ENCODE measurements at regions not wholly inside any gene's neighbourhood (a gene's known extent, or its start where the extent isn't known, plus 50 kb on each side); places are given as distances from the start of the nearest gene placed in this dataset.
A peak's percentile ranks its signal among the peaks of the same experiment; 100 is the strongest.

DNA sequence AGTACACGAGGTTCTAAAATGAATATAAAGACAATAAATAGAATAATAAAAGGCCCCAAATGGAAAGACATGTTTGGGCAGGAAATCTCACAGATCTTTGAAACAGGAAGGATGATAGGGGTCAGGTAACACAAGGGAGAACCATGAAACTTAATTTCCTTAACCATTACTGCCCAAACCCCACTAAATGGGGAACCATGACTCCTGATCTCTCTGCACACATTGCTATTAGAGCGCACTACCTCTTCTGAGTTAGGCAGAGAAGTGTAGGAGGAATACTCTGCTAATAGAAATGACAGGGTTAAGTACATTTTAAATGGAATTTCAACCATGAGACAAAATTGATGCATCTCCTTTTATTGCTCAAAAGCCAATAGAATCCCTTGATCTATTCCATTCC is 213.7 kb upstream of the SETBP1 start:
- DNase-seq, result no peak

DNA sequence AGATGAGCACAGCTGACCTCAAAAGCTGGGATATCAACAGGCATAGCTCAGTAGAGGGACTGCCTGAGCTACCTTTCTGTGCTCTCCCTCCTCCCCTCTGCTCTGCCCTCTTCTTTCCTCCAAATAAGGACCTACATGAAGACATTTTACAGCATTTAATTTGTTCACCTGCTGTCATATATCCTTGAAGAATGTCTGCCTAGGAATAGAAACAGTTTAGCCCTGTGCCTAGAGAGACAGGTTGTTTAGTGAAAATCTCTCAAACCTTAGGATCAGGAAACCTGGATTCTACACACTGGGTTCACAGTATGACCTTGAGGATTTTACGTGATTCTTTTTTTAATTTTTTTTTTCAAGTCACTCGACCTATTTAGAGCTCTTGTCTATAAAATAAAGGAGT is 213.0 kb upstream of the SETBP1 start:
- DNase-seq, result no peak

- no peak for DNase-seq
Observed at GRCh38 chr18:44473394-44474066, 207.2 kb upstream of the SETBP1 start.

DNA sequence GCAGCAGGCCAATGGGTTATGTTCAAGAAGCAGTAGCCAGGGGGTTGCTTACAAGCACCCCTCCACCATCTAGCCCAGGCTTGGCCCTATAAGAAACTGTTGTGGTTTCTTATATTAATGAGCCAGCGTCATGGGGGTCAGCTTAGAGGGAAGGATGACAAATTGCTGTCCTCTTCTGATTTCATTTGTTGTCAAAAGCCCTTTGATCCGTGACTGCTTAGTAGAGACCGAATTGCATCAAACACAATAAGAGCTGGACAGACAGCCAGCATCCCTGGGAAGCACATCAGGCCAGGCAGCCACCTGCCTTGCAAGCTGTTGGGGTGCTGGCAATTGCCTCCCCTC is 206.6 kb upstream of the SETBP1 start:
- DNase-seq, result no peak

DNA sequence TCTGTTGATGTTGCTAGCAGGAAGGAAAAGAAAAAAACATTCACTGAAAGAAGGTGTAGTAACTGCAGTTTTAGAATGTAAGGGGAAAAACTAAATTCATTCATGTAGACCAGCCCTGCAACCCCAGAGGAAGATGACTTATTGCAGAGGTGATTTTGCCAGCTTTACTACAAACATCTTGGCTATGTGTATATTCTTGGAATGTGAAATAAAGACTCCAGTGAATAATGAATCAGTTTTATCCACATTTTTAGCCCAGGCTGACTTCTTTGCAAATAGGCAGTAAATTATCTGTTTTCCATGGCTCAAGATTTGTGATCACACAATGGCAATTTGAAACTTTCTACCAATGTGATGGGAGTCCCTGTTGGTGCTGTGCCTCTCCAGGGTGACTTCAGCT is 206.1 kb upstream of the SETBP1 start:
- peak; percentile 53 for DNase-seq

DNA sequence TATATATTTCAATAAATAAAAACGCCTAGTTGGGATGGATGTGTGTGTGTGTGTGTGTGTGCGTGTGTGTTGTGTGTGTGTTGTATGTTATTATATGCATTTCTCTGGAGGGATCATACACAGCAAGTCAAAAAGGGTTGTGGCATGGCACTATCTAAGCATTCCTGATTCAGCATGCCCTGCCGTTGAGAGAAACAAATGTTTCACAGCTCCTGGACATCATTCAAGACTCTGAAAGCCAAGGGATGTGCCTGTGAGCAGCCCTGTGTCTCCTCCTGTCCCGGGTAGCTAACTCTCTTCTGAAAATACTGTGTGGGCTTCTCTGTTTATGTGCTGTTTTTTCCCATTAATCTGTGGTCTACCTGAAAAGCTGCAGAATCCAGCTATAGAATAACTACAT is 197.9 kb upstream of the SETBP1 start:
- DNase-seq, result no peak

DNA sequence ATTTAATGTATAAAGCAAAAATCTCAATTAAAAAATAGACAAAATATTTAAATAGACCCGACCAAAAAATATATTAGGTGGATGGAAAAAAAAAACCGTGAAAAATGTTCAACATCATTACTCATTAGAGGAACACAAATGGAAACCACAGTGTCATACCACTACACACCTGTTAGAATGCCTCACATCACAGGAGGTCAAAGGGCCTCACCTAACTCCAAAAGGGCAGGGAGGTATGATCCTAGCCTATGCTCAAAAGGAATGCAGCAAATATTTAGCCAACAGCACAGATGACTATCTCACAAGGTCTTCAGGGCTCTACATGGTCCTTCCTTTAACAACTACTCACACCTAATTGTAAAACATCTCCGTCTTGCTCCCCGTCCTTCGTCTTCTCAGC is 185.5 kb upstream of the SETBP1 start:
- DNase-seq, result no peak

- no peak for DNase-seq
Observed at GRCh38 chr18:44497311-44497710, 183.4 kb upstream of the SETBP1 start.

DNA sequence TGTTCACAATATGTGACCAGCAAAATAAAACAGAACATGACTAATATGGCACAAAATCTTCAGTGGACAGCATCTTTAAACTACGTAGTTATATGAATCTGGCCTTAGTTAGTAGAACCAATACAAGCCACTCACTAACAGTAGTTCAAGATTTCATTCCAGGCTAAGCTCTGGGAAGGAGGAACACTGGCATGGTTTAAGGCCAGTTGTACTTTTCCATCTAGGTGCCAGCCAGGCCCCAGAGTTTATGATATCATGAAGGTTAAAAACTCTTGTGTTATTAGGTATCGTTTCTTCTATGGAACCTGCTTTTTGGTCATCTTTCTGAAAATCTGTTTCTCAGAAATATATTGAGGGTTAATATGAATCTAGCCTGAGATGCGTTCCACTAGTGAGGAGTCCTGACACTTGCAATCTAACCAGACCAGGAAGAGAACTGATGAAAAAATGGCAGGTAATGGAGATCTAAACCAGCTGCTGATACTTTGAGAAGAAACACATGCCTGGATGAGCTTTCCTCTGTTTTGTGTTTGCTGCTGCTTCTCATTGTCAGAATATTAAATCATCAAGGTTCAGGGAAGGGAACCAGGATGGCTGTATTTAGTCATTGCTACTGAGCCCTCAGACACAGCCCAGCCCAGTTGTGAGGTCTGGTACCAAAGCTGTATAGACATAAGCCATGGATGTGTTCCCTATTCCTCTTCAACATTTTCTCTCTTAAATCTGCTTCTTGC is 182.8 kb upstream of the SETBP1 start:
- no peak for DNase-seq

DNA sequence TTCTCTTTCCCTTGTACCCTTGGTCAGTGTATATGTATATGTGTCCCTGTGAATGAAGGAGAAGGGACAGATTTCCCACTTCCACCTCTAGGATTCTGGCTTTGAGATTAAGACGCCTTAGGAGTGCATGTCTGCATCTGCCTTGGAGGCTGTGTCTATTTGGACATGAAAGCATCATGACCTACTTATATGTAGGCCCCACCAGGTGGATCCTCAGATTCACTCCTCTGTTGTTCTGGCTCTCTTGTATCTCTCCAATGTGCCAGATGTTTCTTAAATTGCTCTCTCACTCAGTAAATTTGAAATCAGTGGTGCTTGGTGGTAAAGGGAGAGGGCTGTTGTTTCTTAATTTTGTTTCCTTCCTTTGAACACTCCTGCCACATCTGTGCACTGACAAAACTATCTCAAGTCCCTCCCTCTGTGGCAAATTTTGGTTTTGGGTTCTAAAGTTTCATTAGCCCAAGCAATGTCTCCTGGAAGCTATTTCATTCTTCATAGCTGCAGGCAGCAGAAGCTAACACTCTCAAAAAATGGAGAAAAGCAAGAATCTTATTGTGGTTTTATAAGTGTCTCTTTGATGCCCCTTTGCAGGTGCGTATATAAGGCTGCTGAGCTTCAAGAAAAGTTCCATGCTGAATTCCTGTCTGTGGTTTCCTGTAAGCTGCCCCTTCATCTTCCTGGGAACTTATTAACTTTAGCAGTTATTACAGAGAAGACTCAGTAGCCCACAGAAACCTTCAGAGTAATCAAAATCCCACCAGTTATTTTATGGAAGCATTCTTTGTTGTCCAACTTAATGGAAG is 179.7 kb upstream of the SETBP1 start:
- DNase-seq, result no peak

- no peak for DNase-seq
Observed at GRCh38 chr18:44502221-44502620, 178.5 kb upstream of the SETBP1 start.

DNA sequence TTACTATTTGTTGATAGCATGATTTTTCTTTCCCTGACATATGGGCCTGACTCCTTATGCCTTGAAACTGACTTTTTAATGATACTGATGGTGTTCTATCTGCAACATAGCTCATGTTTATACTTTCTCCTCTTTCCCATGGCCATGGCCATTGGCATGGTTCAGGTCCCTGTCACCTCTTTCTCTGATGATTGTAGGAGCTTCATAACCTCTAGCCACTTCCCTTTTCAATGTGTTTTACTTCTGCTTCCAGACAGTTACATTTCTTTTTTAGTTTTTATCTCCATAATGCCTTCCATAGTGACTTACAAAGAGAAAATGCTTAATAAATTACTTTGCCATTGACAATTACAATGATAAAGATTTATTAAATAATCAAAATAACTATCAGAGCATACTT is 177.9 kb upstream of the SETBP1 start:
- no peak for DNase-seq

DNA sequence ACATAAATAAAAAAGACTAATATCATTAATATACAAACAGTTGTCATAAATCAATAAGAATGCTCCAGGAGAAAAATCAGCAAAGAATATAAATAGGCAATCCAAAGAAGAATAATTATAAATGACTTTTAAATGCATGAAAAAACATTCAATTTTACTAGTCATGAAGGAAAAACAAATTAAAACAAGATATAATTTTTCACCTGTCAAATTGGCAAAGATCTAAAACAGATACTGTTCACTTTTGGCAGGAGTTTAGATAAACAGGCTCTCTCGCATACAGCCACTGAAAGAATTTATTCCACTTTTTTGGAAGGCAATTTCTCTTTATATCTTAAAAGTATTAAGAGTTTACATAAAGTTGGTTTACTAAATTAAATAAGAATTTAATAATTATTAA is 176.8 kb upstream of the SETBP1 start:
- DNase-seq, result no peak

GRCh38 chr18:44507729-44508325 is 172.9 kb upstream of the SETBP1 start:
- DNase-seq, result no peak

DNA sequence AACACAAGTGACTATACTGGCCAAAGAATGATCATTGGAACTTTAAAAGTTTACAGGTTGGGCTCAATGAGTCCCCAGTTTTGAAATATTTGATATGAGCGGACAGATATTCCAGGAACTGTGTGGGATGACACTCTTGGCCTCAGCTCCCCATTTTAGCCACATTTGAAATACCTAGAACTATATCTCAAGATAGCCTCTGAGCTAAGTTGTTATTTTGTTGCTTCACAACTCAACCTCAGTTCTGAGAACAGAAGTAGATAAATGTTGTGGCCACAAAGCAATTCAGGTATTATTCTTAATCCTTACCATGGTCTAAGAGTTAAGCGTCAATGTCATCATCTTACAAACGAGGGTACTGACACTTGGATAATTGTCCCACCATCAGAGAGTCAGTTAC is 172.2 kb upstream of the SETBP1 start:
- DNase-seq, result no peak

DNA sequence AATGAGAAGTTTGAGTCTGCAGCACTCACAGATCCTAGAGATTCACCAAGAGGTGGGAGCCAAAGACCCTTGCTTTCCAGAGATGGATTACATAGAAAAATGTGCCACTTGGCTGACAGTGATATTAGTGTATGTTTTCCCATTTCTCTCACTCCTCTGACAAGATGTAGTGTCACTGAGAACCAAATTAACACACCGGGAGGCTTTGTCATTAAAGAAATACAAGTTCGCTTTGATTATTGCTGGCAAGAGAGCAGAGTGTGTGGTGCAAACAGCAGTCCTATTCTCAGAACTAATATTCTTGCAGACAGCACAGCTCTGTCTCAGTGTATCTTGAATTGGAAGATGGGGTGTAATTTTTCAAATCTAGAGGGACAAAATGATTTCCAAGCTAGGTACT is 171.6 kb upstream of the SETBP1 start:
- no peak for DNase-seq

DNA sequence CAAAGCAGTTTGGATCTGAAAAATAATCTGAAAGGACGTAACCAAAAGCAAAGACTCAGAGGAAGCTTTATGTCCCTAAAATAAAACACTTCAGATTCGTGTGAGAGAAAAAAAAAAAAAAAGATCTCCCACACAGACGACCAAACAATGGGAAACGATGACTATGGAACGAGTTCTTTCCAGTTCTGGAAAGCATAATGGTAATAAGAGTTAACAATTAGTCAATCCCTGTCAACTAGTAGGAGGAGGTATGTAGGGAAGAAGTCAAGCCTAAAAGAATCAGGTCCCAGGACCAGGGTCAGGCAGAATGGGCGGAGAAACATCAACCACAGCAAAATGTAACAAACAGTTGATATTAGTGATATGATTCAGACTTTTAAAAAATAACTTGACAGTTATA is 170.3 kb upstream of the SETBP1 start:
- no peak for DNase-seq

GRCh38 chr18:44513233-44513632 is 167.5 kb upstream of the SETBP1 start:
- no peak for DNase-seq

GRCh38 chr18:44514106-44514505 is 166.6 kb upstream of the SETBP1 start:
- peak; percentile 5 for DNase-seq

- no peak for DNase-seq
Observed at GRCh38 chr18:44514766-44515165, 165.9 kb upstream of the SETBP1 start.

DNA sequence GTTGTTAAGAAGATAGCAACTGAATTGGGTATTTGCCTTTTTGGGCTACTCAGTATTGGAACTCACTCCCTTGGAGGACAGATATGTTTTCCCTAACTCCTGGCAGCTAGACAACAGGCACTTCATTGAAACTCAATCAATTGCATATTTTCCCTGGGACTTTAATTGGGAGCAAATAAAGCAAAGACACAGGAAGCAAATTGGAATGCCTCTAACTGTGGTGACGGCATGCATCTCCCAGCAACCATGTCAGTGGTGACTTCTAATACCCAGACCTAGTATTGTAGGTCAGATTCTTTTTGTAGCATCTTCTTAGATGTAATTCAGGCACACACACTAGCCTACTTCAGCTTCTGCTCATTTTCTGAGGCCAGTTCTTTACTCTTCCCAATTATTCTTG is 164.2 kb upstream of the SETBP1 start:
- no peak for DNase-seq

GRCh38 chr18:44517136-44517535 is 163.6 kb upstream of the SETBP1 start:
- no peak for DNase-seq

DNA sequence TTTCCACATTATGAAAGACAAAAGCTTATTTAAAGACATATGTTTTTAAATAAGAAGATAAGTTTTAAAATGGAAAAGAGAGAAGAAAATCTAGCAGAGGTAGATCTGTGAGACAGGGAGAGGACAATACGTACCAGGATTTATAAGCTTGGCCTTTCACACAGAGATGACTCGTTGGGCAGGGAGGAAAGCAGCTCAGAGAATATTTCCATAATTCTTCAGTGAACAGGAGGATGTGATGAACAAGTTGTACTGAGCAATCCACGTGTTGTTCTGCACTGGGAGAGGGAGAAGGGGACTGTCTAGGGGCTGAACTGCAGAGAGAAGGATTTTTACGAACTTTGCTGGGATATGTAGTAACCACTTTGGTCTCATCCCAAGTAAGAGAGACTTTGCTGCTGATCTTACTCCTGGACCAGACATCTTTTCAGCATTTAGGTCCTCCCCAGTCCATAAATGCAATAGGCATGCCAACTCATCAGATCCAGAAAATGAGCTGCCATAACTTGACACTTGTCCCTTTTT is 162.5 kb upstream of the SETBP1 start:
- DNase-seq, result peak; percentile 25

- peak; percentile 79 for DNase-seq
Observed at GRCh38 chr18:44518666-44519065, 162.0 kb upstream of the SETBP1 start.
